ENCODE measurements at regions not wholly inside any gene's neighbourhood (a gene's known extent, or its start where the extent isn't known, plus 50 kb on each side); places are given as distances from the start of the nearest gene placed in this dataset.
"Not testable (repeated sequence)": the region's sequence is repeated elsewhere in the genome, so short reads cannot be mapped to it uniquely, and the experiment has no call there.

DNA sequence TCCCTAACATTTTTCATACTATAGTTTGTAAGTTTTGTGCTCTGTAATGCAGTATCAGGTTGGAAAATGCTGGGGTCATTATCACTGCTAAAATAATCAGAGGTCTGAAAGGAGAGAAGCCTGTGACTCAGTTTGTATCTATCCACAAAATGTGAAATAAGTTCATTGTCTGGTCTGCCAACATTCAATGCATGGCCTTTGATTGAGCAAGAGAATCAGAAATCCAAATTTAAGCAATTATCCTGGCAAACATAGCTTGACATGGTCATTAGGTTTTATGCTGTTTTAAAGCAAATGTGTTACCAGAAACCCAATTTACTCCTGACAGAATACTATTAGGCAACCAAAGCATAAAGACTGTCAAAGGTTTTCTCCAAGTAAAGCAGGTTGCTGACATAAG is 709.7 kb upstream of the SEMA3D start:
- Mint-ChIP-seq H3K9me3 (peaks cover 3% of the 10 kb centered on the region), H3K4me3 (no peak overlapping the region), H3K27me3 (ENCODE audit: low read depth) (no peaks in the 10 kb centered on the region), H3K4me1 (ENCODE audit: low read depth) (no peaks in the 10 kb centered on the region), H3K36me3 (ENCODE audit: insufficient read depth) (no peaks in the 10 kb centered on the region)
- no peak for ATAC-seq
- no peak for DNase-seq

DNA sequence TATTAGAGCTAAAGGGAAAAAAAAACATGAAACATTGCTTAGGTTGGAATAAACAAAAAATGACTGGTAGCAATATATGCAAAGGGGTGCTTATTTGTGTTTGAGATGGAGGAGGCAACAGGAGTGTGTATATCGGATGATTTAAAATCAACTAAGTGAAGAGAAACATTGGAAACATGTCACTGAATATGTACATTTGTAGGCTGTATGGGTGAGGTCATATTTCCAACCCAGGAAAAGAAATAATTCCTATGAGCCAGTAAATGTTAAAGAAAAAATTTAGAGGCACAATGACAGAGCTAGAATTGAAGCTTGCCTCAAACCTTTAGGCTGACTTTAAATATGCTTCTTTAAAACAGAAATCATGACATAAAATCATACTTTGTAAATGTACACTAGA is 709.0 kb upstream of the SEMA3D start:
- peaks cover 3% of the 10 kb centered on the region for H3K9me3 Mint-ChIP-seq
- no peak overlapping the region for H3K4me3 Mint-ChIP-seq
- H3K27me3 Mint-ChIP-seq (ENCODE audit: low read depth): no peaks in the 10 kb centered on the region
- no peaks in the 10 kb centered on the region for H3K4me1 Mint-ChIP-seq (ENCODE audit: low read depth)
- ATAC-seq (no peak), DNase-seq (no peak)
- H3K36me3 Mint-ChIP-seq (ENCODE audit: insufficient read depth): no peaks in the 10 kb centered on the region

DNA sequence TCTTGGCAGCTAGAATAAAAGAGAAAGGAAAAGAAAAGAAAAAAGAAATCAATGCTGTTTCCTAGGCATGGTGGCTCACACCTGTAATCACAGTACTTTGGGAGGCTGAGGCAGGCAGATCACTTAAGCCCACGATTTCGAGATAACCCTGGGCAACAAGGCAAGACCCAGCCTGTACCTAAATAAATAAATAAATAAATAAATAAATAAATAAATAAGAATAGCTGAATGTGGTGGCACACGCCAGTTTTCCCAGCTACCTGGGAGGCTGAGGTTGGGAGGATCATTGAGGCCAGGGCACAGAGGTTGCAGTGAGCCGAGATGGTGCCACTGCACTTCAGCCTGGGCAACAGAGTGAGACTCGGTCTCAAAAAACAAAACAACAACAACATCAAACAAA is 705.0 kb upstream of the SEMA3D start:
- not testable (repeated sequence) for DNase-seq; ATAC-seq; H3K27me3 Mint-ChIP-seq (ENCODE audit: low read depth); H3K4me1 Mint-ChIP-seq (ENCODE audit: low read depth); H3K36me3 Mint-ChIP-seq (ENCODE audit: insufficient read depth); H3K9me3 Mint-ChIP-seq; H3K4me3 Mint-ChIP-seq

DNA sequence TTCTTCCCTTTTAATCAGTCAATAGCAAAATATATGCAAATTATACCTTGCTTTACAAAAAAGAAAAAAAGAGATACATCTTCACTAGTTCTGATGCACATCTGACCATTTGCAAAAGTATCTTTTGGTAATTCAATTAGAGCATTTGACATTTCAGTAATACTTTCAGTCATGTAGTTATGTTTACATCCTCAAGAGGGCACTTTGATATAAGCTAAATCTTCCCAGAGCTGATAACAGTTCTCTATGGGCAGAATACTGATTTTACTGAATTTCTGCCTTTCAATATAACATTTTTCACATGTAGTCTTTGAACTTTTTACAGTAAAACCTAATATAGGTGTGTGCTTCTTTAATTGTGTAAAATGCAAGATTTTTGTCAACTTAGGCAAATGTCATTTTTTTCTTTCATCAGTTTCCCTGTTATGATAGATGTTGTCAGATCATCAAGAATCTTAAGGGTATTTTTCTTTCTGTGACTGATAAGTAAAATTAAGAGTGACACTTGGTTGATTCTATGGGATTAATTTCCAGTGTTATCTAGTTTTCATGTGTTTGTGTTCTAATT is 703.5 kb upstream of the SEMA3D start:
- no peaks in the 10 kb centered on the region for H3K36me3 Mint-ChIP-seq (ENCODE audit: insufficient read depth)
- no peak overlapping the region for H3K4me3 Mint-ChIP-seq
- no peaks in the 10 kb centered on the region for H3K4me1 Mint-ChIP-seq (ENCODE audit: low read depth)
- ATAC-seq (no peak), DNase-seq (no peak)
- no peaks in the 10 kb centered on the region for H3K27me3 Mint-ChIP-seq (ENCODE audit: low read depth)
- H3K9me3 Mint-ChIP-seq: no peaks in the 10 kb centered on the region

DNA sequence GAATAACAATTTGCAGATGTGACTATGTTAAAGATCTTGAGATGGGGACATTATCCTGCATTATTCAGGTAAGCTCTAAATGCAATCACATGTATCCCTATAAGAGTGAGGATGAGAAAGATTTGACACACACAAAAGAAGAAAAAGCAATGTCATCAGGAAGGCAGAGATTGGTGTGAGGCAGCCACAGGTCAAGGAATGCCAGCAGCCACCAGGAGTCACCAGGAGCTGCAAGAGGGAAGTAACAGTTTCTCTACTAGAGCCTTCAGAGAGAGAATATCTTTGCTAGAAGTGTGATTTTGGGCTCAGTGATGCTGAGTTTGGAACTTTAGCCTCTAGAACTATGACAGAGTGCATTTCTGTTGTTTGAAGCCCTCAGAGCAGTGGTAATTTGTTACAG is 700.3 kb upstream of the SEMA3D start:
- Mint-ChIP-seq H3K4me1 (ENCODE audit: low read depth) (no peaks in the 10 kb centered on the region), H3K9me3 (no peaks in the 10 kb centered on the region), H3K27me3 (ENCODE audit: low read depth) (no peaks in the 10 kb centered on the region), H3K4me3 (no peak overlapping the region), H3K36me3 (ENCODE audit: insufficient read depth) (no peaks in the 10 kb centered on the region)
- no peak for ATAC-seq
- DNase-seq: no peak

DNA sequence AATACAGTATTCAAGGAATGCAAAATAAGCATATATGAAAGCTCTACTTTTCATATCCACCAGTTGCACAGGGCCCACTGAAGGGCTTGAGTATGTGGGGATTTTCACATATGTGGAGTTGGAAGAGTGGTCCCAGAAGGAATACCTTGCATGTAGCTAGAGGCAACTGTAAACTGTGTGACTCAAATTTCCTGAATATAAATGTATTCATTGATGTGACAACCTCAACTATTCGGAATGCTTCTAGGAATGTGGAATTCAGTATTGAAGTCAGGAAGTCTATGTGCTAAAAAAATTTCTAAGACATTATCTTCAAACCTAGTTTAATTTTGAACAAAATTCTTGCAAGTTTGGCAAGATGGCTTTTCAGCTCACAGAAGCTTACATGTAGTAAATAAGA is 695.5 kb upstream of the SEMA3D start:
- no peaks in the 10 kb centered on the region for H3K36me3 Mint-ChIP-seq (ENCODE audit: insufficient read depth)
- ATAC-seq (no peak), DNase-seq (no peak)
- no peaks in the 10 kb centered on the region for H3K4me1 Mint-ChIP-seq (ENCODE audit: low read depth)
- no peak overlapping the region for H3K4me3 Mint-ChIP-seq
- H3K9me3 Mint-ChIP-seq: peaks cover 14% of the 10 kb centered on the region
- H3K27me3 Mint-ChIP-seq (ENCODE audit: low read depth): no peaks in the 10 kb centered on the region

DNA sequence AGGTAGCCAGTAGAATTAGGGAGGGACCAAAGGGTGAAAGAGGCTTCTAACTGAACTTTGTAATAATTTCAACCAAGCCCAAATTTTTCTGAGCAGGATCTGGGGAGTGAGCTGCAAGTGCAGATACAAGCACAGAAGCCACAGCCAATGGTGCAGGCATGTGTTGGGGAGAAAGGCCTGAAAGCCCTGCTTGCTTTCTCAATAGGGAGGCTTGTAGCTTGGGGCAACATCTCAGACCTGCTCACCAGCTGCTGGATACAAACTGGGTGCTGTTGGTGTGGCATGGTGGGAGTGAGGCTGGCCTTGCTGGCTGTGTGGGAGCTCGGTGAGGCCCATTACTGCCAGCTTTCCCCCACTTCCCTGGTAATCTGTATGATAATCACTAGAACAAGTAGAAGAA is 688.5 kb upstream of the SEMA3D start:
- H3K4me3 Mint-ChIP-seq: no peak overlapping the region
- peaks cover 16% of the 10 kb centered on the region for H3K9me3 Mint-ChIP-seq

DNA sequence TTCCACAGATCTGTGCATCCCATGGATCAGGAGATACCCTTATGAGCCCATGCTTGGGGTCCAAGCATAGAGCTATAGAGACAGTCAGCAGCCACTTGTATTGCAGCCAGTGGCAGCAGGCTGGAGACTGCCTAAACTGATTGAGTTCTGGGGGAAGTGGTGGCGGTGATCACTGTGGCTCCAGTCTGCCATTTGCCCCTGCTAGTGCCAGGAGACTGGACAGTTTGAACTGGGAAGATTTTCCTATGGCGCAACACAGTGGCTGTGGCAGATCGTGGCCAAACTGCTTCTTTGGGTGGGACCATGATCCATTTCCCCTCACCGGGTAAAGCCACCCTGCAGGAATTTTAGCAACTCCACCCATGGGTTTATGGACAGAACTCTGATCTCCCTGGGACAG is 679.7 kb upstream of the SEMA3D start:
- Mint-ChIP-seq H3K4me1 (ENCODE audit: low read depth) (no peaks in the 10 kb centered on the region), H3K27me3 (ENCODE audit: low read depth) (no peaks in the 10 kb centered on the region), H3K36me3 (ENCODE audit: insufficient read depth) (no peaks in the 10 kb centered on the region), H3K4me3 (no peak overlapping the region), H3K9me3 (peaks cover 24% of the 10 kb centered on the region)
- ATAC-seq: no peak
- no peak for DNase-seq

More for the DNA sequence above, 688.5 kb upstream of the SEMA3D start:
- Mint-ChIP-seq H3K4me1 (ENCODE audit: low read depth) (no peaks in the 10 kb centered on the region), H3K36me3 (ENCODE audit: insufficient read depth) (no peaks in the 10 kb centered on the region), H3K27me3 (ENCODE audit: low read depth) (no peaks in the 10 kb centered on the region)
- ATAC-seq: no peak
- DNase-seq: no peak

DNA sequence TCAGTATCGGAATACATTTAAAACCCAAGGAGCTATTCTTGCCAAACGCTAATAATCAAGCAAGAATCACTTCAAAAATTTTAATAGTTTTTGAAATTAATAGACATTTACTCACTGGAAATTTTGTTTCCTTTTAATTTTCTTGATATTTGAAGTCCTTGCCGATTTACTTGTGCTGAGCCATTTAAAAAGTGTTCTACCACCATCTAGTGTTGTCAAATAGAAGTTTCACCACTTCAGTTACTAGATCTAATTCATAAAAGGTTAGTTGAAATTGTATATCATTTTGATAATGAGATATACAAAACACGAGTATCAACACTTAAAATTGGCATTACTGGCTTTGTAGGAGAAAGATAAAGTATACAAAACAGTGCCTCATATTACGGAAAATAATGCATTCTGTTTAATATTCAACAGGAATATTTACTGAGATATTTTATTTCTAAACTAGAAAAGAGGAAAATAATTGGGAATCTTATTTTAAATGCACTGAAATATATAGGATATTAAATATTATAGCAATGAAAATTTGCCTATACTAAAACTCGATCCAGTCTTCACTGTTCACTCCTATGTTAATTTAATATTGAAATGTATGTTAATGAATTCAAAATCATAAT is 664.8 kb upstream of the SEMA3D start:
- Mint-ChIP-seq H3K9me3 (peaks cover 7% of the 10 kb centered on the region), H3K36me3 (ENCODE audit: insufficient read depth) (no peaks in the 10 kb centered on the region), H3K4me3 (no peak overlapping the region), H3K27me3 (ENCODE audit: low read depth) (no peaks in the 10 kb centered on the region), H3K4me1 (ENCODE audit: low read depth) (no peaks in the 10 kb centered on the region)
- no peak for DNase-seq
- ATAC-seq: no peak

DNA sequence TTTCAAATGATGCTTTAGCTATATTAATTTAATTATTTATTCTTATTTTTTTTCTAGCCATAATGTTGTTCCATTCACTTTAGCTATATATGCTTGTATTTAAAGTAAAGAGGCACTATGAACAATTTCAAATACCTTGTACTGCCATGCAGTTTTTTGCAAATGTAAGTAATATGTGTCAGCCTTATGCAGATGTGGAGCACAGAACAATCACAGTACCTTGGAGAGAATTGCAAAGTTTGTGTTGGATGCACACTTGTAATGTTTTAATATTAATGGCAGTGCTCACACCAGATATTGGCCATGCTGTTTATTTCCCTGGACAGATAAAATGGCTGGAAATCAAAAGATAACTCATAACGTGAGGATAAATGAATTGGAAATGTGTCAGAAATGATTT is 663.5 kb upstream of the SEMA3D start:
- no peak for ATAC-seq
- Mint-ChIP-seq H3K36me3 (ENCODE audit: insufficient read depth) (no peaks in the 10 kb centered on the region), H3K9me3 (peaks cover 9% of the 10 kb centered on the region), H3K4me1 (ENCODE audit: low read depth) (no peaks in the 10 kb centered on the region), H3K27me3 (ENCODE audit: low read depth) (no peaks in the 10 kb centered on the region), H3K4me3 (no peak overlapping the region)
- no peak for DNase-seq

DNA sequence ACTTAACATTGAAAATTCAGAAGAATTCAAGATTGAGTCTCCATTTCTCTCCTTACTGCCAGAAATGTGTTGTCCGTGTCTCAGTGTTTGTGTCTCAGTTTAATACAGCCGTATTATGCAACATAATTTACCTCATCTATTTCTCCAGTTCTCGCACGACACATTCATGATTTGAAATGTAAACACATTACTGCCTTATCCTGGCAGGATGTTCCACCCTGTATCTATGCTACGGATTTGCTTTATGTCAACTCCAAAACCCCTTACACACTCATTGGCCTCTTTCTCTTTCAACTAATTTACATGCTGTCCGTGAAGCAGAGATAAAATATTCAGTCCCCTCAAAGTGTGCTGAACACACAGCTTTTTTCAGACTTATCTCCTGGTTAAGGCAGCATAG is 653.7 kb upstream of the SEMA3D start:
- Mint-ChIP-seq H3K4me1 (ENCODE audit: low read depth) (no peaks in the 10 kb centered on the region), H3K27me3 (ENCODE audit: low read depth) (no peaks in the 10 kb centered on the region), H3K9me3 (peaks cover 7% of the 10 kb centered on the region), H3K4me3 (no peak overlapping the region), H3K36me3 (ENCODE audit: insufficient read depth) (no peaks in the 10 kb centered on the region)
- no peak for DNase-seq
- ATAC-seq: no peak

DNA sequence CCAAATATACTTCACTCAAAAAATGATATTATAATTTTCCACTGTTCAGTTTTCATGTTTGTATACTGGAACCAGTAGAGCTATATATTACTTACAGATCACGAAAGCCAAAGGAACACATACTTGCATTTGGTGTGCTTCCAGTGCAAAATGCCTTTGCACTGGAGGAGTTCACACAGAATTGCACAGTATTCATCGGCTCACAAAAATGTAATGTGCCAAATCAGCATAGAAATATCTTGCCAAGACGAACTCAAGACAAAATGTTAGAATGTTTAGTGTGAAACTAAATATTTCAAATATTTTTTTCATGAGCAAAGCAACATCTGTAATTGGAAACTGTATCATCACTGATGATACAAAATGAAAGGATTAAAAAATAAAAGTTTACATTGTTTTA is 646.2 kb upstream of the SEMA3D start:
- no peaks in the 10 kb centered on the region for H3K36me3 Mint-ChIP-seq (ENCODE audit: insufficient read depth)
- no peaks in the 10 kb centered on the region for H3K4me1 Mint-ChIP-seq (ENCODE audit: low read depth)
- ATAC-seq (no peak), DNase-seq (no peak)
- H3K27me3 Mint-ChIP-seq (ENCODE audit: low read depth): no peaks in the 10 kb centered on the region
- peaks cover 5% of the 10 kb centered on the region for H3K9me3 Mint-ChIP-seq
- no peak overlapping the region for H3K4me3 Mint-ChIP-seq

DNA sequence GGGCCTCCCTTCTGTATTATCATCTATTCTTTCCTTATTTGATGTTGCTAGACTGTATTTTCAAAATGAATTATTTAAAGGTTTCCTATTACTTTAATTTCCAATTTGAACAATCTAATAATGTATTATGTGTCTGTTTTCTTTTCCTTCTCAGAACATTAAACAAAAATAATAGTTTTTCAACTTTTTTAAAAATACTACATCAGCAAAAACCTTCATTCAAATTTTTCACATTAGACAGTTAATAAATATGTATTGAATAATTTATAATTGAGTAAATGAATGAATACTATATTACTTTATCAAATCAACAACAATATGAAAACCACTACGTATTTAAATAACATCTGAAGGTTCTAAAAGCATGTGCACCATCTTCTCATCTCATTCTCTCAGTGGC is 644.1 kb upstream of the SEMA3D start:
- no peak for ATAC-seq
- Mint-ChIP-seq H3K4me3 (no peak overlapping the region), H3K9me3 (peaks cover 5% of the 10 kb centered on the region), H3K36me3 (ENCODE audit: insufficient read depth) (no peaks in the 10 kb centered on the region), H3K27me3 (ENCODE audit: low read depth) (no peaks in the 10 kb centered on the region), H3K4me1 (ENCODE audit: low read depth) (no peaks in the 10 kb centered on the region)
- no peak for DNase-seq

DNA sequence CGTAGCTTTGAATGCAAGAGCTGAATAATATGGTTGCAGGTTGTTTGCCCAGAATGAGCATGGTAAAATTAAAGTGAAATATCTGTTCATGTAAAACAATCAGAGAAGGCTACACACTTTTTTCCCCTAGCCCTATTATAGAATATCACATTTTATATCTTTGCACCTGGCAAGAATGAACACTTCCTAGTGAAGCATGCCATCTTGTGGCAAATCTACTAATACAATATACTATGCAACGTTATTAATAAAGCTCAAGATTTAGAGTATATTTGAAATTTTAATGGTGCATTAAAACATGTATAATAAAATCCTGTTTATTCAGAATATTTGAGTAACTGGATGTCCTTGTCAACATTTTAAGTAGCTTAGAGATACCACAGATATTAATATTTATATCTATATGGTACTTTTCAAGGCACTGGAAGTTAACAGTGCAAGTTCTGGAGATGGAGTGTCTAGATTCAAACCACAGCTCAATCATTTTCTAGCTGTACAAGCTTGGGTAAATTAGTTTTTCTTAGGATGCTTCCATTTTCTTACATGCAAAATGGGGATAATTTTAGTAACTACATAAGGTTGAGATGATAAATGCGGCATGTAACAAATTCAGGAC is 643.1 kb upstream of the SEMA3D start:
- ATAC-seq (no peak), DNase-seq (no peak)
- peaks cover 5% of the 10 kb centered on the region for H3K9me3 Mint-ChIP-seq
- H3K27me3 Mint-ChIP-seq (ENCODE audit: low read depth): no peaks in the 10 kb centered on the region
- H3K36me3 Mint-ChIP-seq (ENCODE audit: insufficient read depth): no peaks in the 10 kb centered on the region
- no peak overlapping the region for H3K4me3 Mint-ChIP-seq
- no peaks in the 10 kb centered on the region for H3K4me1 Mint-ChIP-seq (ENCODE audit: low read depth)

DNA sequence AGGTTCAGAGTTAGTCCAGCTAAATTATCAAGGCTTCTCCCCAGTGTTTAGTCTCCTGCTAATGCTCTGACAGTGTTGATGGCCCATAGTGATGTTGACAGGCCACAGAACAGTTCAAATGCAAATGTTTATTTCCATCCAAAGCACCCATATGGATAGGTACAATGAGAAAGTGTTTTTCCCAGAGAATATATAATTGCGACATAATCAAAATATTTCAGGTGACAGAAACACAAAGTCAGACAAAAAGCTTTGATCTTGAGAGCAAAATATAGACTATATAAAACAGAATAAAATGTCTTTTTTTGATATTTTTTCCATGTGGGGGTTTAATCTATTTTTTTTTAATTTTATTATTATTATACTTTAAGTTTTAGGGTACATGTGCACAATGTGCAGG is 642.3 kb upstream of the SEMA3D start:
- DNase-seq: no peak
- Mint-ChIP-seq H3K4me1 (ENCODE audit: low read depth) (no peaks in the 10 kb centered on the region), H3K4me3 (no peak overlapping the region), H3K27me3 (ENCODE audit: low read depth) (no peaks in the 10 kb centered on the region), H3K36me3 (ENCODE audit: insufficient read depth) (no peaks in the 10 kb centered on the region), H3K9me3 (peaks cover 2% of the 10 kb centered on the region)
- no peak for ATAC-seq
